GM12875 (cell line): ENCODE measurements at regions not wholly inside any gene's neighbourhood (a gene's known extent, or its start where the extent isn't known, plus 50 kb on each side); places are given as distances from the start of the nearest gene placed in this dataset.
"Not testable (repeated sequence)": the region's sequence is repeated elsewhere in the genome, so short reads cannot be mapped to it uniquely, and the experiment has no call there.

Source experiments
- H3K4me3 ChIP-seq: one replicate; pipeline ENCODE4 v1.5.1; 2011; ENCODE audit warnings: low read depth, low read length, control low read depth
- CTCF ChIP-seq: IDR thresholded peaks from 2 replicates; pipeline ENCODE4 v1.5.1; 2011; ENCODE audit warnings: low read depth, mild to moderate bottlenecking, control low read depth, inconsistent platforms, low read length, moderate library complexity, borderline replicate concordance; ENCODE audit not compliant: insufficient read depth

GRCh38 chr7:25731846-25732245, 420.2 kb upstream of the NFE2L3 start:
- H3K4me3 ChIP-seq = no peak overlapping the region
- TF ChIP-seq CTCF = no peak

GRCh38 chr7:25732766-25733217, 419.2 kb upstream of the NFE2L3 start:
- no peak for TF ChIP-seq CTCF
- no peak overlapping the region for H3K4me3 ChIP-seq

- no peak overlapping the region for H3K4me3 ChIP-seq
- no peak for TF ChIP-seq CTCF
These were observed 416.2 kb upstream of the NFE2L3 start for GRCh38 chr7:25735674-25736242.

- no peak for TF ChIP-seq CTCF
- no peak overlapping the region for H3K4me3 ChIP-seq
These were observed 413.5 kb upstream of the NFE2L3 start for GRCh38 chr7:25738528-25738927.

GRCh38 chr7:25739143-25739542, 412.9 kb upstream of the NFE2L3 start:
- TF ChIP-seq CTCF = no peak
- no peak overlapping the region for H3K4me3 ChIP-seq

GRCh38 chr7:25742316-25742715, 409.7 kb upstream of the NFE2L3 start:
- TF ChIP-seq CTCF = no peak

GRCh38 chr7:25743670-25744451, 408.1 kb upstream of the NFE2L3 start:
- H3K4me3 ChIP-seq = not testable (repeated sequence)

More at GRCh38 chr7:25742316-25742715, 409.7 kb upstream of the NFE2L3 start:
- H3K4me3 ChIP-seq = no peak overlapping the region
